Activated T-cell treated with anti-CD3 and anti-CD28 coated beads for 48 hours (primary cell): ENCODE measurements at regions not wholly inside any gene's neighbourhood (a gene's known extent, or its start where the extent isn't known, plus 50 kb on each side); places are given as distances from the start of the nearest gene placed in this dataset.
A peak's percentile ranks its signal among the peaks of the same experiment; 100 is the strongest.

Experiments
- DNase-seq: peaks from one replicate; pipeline ENCODE4 v3.0.0-alpha.2; 2020; ENCODE audit warnings: low read depth

DNA sequence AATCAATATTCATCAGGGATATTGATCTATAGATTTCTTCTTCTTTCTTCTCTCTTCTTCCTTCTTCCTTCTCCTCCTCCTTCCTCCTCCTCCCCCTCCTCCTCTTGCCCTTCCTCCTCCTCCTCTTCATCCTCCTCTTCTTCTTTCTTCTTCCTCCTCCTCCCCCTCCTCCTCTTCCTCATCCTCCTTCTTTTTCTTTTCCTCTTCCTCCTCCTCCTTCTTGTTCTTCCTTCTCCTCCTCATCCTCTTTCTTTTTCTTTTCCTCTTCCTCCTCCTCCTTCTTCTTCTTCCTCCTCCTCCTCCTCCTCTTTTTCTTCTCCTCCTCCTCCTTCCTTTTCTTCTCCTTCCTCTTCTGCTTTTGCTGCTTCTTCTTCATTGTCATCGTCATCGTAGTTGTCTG, 52.4 kb upstream of the SERINC1 start:
- no peak for DNase-seq

DNA sequence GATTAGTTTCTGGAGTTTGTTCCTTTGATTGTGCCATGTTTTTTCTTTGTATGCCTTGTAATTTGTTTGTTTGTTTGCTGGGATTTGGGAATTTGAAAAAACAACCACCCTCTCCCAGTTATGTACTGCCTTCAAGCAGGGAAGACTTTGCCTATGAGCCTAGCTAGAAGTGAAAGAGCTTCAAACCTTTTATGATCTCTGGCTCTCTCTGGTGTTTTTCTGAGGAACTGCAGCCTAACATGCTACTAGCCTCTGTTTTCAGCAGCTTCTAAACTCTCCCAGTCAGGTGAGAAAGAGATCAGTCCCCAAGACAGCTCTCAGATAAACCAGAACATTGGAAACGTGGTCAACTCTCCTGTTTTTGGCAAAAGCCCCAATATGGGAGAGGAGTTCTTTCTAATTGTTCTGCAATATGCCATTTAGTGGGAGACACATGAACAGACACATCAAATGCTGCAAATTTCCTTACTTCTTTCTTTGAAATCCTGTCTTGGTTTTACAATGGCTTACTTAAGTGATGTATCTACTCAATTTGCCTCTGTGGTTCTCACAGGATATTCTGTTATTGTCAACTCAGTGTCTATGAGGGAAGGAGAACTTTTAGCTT, 58.9 kb upstream of the SERINC1 start:
- peak; percentile 4 for DNase-seq

DNA sequence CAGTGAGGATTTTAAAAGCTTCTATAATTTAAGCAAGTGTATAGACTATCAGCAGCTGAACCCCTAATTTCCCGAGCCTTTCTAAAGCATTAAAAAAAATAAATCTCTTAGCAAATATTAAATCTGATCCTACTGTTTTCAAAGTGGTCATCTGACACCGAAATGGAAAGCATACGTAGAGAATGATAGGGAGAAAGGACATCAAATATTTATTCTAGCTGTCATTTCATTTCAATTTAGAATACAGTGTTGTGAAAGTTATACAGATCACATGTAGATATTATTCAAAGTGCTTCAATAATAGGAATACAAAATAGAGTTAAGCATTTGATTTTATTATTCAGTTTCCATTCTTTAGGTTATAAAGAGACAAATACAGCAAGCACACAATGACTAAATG, 61.9 kb upstream of the PKIB start:
- DNase-seq = no peak

DNA sequence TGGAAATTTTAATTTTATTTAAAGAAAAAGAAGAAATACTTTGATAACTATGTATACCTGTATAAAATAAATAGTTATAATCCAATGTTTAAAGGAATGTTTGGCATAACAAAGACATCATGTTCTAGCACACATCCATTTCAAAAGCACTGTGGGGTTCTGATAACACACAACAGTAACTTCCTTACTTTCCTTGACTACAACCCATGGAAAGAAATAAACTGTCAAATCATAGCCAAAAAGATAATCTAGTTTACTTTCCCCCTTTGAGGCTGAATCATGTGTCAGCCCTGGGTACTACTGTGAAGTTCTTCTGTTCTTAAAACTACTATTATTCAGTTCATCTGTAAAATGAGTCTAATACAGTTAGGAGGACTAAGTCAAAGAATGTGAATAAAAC, 61.4 kb upstream of the PKIB start:
- DNase-seq = no peak

DNA sequence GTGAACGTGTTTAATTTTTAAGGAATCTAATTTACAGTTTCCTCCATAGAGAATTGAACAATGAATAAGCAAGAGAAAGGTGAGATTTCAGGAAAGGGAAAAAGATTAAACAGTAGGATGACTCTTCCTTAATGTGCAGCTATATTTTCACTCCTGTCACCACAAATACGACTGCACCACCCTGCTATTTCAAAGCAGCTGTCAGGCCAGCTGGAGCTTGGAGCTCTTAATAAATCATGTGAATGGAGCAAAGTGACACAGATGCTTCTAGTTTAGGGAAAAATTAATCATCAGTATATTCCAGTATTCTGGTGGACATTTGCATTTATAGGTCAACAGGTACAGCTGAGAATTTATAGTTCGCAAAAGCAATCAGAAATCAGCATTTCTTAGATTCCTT, 56.5 kb upstream of the PKIB start:
- DNase-seq = no peak

DNA sequence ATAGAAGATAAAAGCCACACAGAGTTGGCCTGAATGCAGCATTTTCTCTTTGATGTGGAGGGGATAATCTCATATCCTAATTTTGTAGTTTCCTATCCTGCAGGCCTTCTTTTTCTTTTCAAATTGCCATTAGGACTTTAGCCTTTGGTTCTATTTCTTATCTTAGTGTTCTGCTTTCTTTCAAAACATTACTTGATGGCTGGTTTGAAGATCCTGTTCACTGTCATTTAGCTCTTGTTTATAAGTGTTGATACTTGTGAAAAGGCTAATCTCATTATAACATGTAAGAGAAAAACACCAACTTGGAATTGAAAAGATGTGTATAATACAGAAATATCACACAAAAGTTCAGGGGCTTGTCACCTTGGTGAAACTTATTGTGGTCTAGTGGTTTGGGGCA, 54.6 kb upstream of the PKIB start:
- no peak for DNase-seq

DNA sequence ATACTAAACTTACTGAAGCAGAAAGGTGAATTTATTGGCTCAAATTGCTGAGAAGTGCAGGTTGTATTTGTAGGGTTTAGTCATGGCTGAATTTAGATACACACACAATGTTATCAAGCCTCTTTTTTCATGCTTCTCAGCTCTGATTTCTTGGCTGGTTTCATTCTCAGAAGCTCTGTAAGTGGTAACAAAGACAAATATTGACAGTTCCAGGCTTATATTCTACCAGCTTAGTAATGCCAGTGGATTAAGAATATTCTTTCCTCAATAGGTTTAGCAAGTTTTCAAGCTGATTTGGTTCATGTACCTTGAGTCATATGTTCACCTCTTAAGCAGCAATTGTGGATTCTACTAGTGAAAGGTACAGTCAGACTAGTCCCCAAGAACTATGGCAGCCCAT, 52.1 kb upstream of the PKIB start:
- no peak for DNase-seq
